ENCODE measurements at regions not wholly inside any gene's neighbourhood (a gene's known extent, or its start where the extent isn't known, plus 50 kb on each side); places are given as distances from the start of the nearest gene placed in this dataset.

- no peak for TF ChIP-seq CTCF (IDR thresholded peaks at IDR 0.05)
- no peak for TF ChIP-seq POLR2AphosphoS5 (IDR thresholded peaks at IDR 0.05)
- TF ChIP-seq POLR2A (IDR thresholded peaks at IDR 0.05): no peak
Measured at GRCh38 chr4:31106419-31106818, 386.2 kb downstream of the PCDH7 start.
